HepG2 (cell line): ENCODE measurements at regions not wholly inside any gene's neighbourhood (a gene's known extent, or its start where the extent isn't known, plus 50 kb on each side); places are given as distances from the start of the nearest gene placed in this dataset.
A peak's percentile ranks its signal among the peaks of the same experiment; 100 is the strongest.

Source experiments
- ATAC-seq: fragments of 200-7000 bp; cut with Tn5 transposase; 3 replicates; pipeline ENCODE4 v1.9.1; 2020; ENCODE audit warnings: mild to moderate bottlenecking, moderate library complexity
- BruUV-seq: library from RNA; stranded (reverse); fragments of 400-500 nt; replicated peaks from 2 replicates; lab custom pipeline; 2021; lab: Mats Ljungman, UMichigan
- CTCF ChIA-PET: fragments of 300-600 bp; formaldehyde crosslinking; extraction: SDS; loops from one replicate; lab custom pipeline; 2021; ENCODE audit warnings: low total read pairs, inconsistent platforms, low intra/inter-chr PET ratio; lab: Yijun Ruan, JAX
- POLR2A ChIA-PET: fragments of 350-600 bp; sonication (Branson Sonifier 250); formaldehyde crosslinking; loops from one replicate; lab custom pipeline; 2020; ENCODE audit warnings: antibody characterized with exemption, inconsistent platforms; lab: Yijun Ruan, JAX
- DNase-seq: peaks from one replicate; pipeline ENCODE4 v3.0.0-alpha.2; 2015; ENCODE audit warnings: low spot score
- FAIRE-seq: peaks from 3 replicates; lab custom pipeline; 2011; peaks lifted over from hg19 to GRCh38; lab: Jason Lieb, UNC
- H2AFZ ChIP-seq: one replicate; pipeline ENCODE4 v1.6.1; 2011; ENCODE audit warnings: low read length, inconsistent platforms
- H3K27ac ChIP-seq: fragments of 300-600 bp; 3 replicates; pipeline ENCODE4 v1.8.0; 2011; ENCODE audit warnings: mixed run types, mild to moderate bottlenecking, mixed read lengths, low read length, inconsistent platforms; ENCODE audit not compliant: insufficient read depth; ENCODE audit errors: extremely low read length
- H3K27me3 ChIP-seq, 2 experiments: fragments of 200-600 bp in 1 of 2; 2 replicates in 1 of 2; 3 replicates in 1 of 2; pipeline versions ENCODE4 v1.6.0 to v1.8.0; 2011; ENCODE audit warnings: low read length in 2 of 2, mild to moderate bottlenecking in 2 of 2, moderate library complexity in 2 of 2, inconsistent platforms in 1 of 2; ENCODE audit not compliant: insufficient read depth in 2 of 2, control insufficient read depth in 1 of 2
- H3K36me3 ChIP-seq, 2 experiments: fragments of 200-600 bp in 1 of 2; replicated peaks in 1 of 2; 2 replicates in 1 of 2; 3 replicates in 1 of 2; pipeline versions ENCODE4 v1.5.1 to v1.8.0; 2011; ENCODE audit warnings: low read length in 2 of 2, inconsistent platforms in 1 of 2; ENCODE audit not compliant: insufficient read depth in 2 of 2, control insufficient read depth in 1 of 2
- H3K4me1 ChIP-seq: 2 replicates; pipeline ENCODE4 v1.5.1; 2012; ENCODE audit warnings: low read length, inconsistent platforms; ENCODE audit not compliant: insufficient read depth
- H3K4me2 ChIP-seq: 2 replicates; pipeline ENCODE4 v1.6.0; 2011; ENCODE audit warnings: low read depth, low read length, inconsistent platforms
- H3K4me3 ChIP-seq, 3 experiments: fragments of 200-600 bp in 1 of 3; sonication (generic), shearing (Covaris generic) in 1 of 3; replicated peaks in 1 of 3; 2 replicates each; pipeline ENCODE4 v1.5.1; 2011 to 2016; ENCODE audit warnings: low read length in 3 of 3, inconsistent platforms in 2 of 3, low read depth in 2 of 3, mild to moderate bottlenecking in 2 of 3, control low read depth in 1 of 3, mixed read lengths in 1 of 3; ENCODE audit not compliant: insufficient read depth in 1 of 3
- H3K79me2 ChIP-seq: one replicate; pipeline ENCODE4 v1.6.1; 2011; ENCODE audit warnings: low read length, inconsistent platforms; ENCODE audit not compliant: insufficient read depth
- H3K9ac ChIP-seq: 2 replicates; pipeline ENCODE4 v1.6.0; 2011; ENCODE audit warnings: mild to moderate bottlenecking, low read depth, low read length, inconsistent platforms; ENCODE audit not compliant: insufficient read depth
- H3K9me3 ChIP-seq: 2 replicates; pipeline ENCODE4 v1.5.1; 2012; ENCODE audit warnings: mild to moderate bottlenecking, low read length
- H4K20me1 ChIP-seq: 2 replicates; pipeline ENCODE4 v1.6.0; 2011; ENCODE audit warnings: inconsistent platforms, mild to moderate bottlenecking, low read length, moderate library complexity; ENCODE audit not compliant: insufficient read depth
- AHR ChIP-seq: IDR thresholded peaks from 2 replicates; pipeline ENCODE4 v1.6.1; 2018; ENCODE audit warnings: missing genetic modification reagents, missing compliant biosample characterization
- ARID3A ChIP-seq: IDR thresholded peaks from 2 replicates; pipeline ENCODE4 v1.6.1; 2012; ENCODE audit warnings: low read depth, low read length, improper control_type of control experiment
- GABPA ChIP-seq, 2 experiments: IDR thresholded peaks; 2 replicates each; pipeline ENCODE4 v1.6.1; 2011 to 2016; ENCODE audit warnings: low read depth in 2 of 2, low read length in 1 of 2, missing biosample characterization in 1 of 2, missing genetic modification characterization in 1 of 2
- GATAD1 ChIP-seq: IDR thresholded peaks from 2 replicates; pipeline ENCODE4 v1.6.1; 2016; ENCODE audit warnings: missing genetic modification reagents, missing compliant biosample characterization
- HNF1B ChIP-seq: sonication (generic); formaldehyde crosslinking; IDR thresholded peaks from 2 replicates; pipeline ENCODE4 v1.5.1; 2020; ENCODE audit warnings: mild to moderate bottlenecking, moderate library complexity, missing genetic modification reagents
- HOXD1 ChIP-seq: sonication (generic); formaldehyde crosslinking; IDR thresholded peaks from 2 replicates; pipeline ENCODE4 v1.5.0; 2020; ENCODE audit warnings: missing genetic modification reagents
- MNT ChIP-seq: fragments of 450-650 bp; IDR thresholded peaks from 2 replicates; pipeline ENCODE4 v1.6.1; 2016
- RELA ChIP-seq: sonication (generic); formaldehyde crosslinking; IDR thresholded peaks from 2 replicates; pipeline ENCODE4 v1.4.0; 2020; ENCODE audit warnings: missing genetic modification reagents
- RFX5 ChIP-seq: IDR thresholded peaks from 2 replicates; pipeline ENCODE4 v1.6.1; 2011; ENCODE audit warnings: low read depth, low read length, improper control_type of control experiment
- TRAFD1 ChIP-seq: sonication (generic); formaldehyde crosslinking; IDR thresholded peaks from 2 replicates; pipeline ENCODE4 v1.5.1; 2020; ENCODE audit warnings: missing genetic modification reagents, mild to moderate bottlenecking, borderline replicate concordance
- ZBTB43 ChIP-seq: sonication (generic); formaldehyde crosslinking; conservative IDR thresholded peaks from 2 replicates; pipeline ENCODE4 v1.4.0; 2020; ENCODE audit warnings: missing genetic modification reagents
- ZNF281 ChIP-seq: sonication (generic); formaldehyde crosslinking; IDR thresholded peaks from 2 replicates; pipeline ENCODE4 v1.4.0; 2020; ENCODE audit warnings: missing genetic modification reagents, borderline replicate concordance
- ZNF282 ChIP-seq: fragments of 450-650 bp; IDR thresholded peaks from 2 replicates; pipeline ENCODE4 v1.6.1; 2018; ENCODE audit not compliant: partially characterized antibody
- WGBS: methylation state at CpG from one replicate; pipeline ENCODE4 v1.1.6; 2017; ENCODE audit warnings: low lambda C conversion rate; 5-methylcytosine and 5-hydroxymethylcytosine counted together
- in situ Hi-C: cut with HindIII; loops from 2 replicates; pipeline ENCODE4 v1.10.0; 2017; ENCODE audit warnings: low pct_unique_long_range_greater_than_20kb; ENCODE audit not compliant: extremely low pct_ligation_motif_present
- intact Hi-C: fragments of 100-400 bp; cut with micrococcal nuclease; formaldehyde crosslinking; loops from one replicate; pipeline ENCODE4 v1.10.0; 2022; ENCODE audit not compliant: unreplicated experiment

- TF ChIP-seq ZNF282 = no peak
- no peak for TF ChIP-seq MNT
- no peak for TF ChIP-seq HOXD1
- no peak for TF ChIP-seq RELA (CRISPR knock-in tag)
- TF ChIP-seq HNF1B (CRISPR knock-in tag) = no peak
- no peak for TF ChIP-seq GATAD1
These were observed 262.9 kb downstream of the HNMT start (continued) for GRCh38 chr2:138227195-138227594.

GRCh38 chr2:138228101-138228500, 263.8 kb downstream of the HNMT start:
- Histone ChIP-seq H3K27ac (no peak overlapping the region), H3K79me2 (no peaks in the 10 kb centered on the region), H3K36me3 (no peaks in the 10 kb centered on the region), H3K9me3 (no peaks in the 10 kb centered on the region), H4K20me1 (no peaks in the 10 kb centered on the region), H3K4me3 (no peak overlapping the region), H3K27me3 (no peaks in the 10 kb centered on the region; a peak in 1 of 5 replicates), H2AFZ (no peak overlapping the region), H3K4me2 (no peak overlapping the region; the same call in 1 of the 2 replicates), H3K4me1 (peaks cover 9% of the 10 kb centered on the region), H3K9ac (no peak overlapping the region)
- POLR2A ChIA-PET = no interaction called here
- DNase-seq (peak; percentile 21), FAIRE-seq (no peak), ATAC-seq (no peak)
- WGBS = 41% methylated on average over 2 of the region's 2 CpGs
- intact Hi-C loops (no loop called here), in situ Hi-C loops (no loop called here)
- no TSS peak for BruUV-seq
- CTCF ChIA-PET = no interaction called here
- TF ChIP-seq ZBTB43 = no peak
- TF ChIP-seq RFX5 = no peak
- TF ChIP-seq ZNF281 = 0 out of 2 replicates have a peak, but pooled peaks have one; percentile 23
- TF ChIP-seq GABPA (IDR thresholded peaks at IDR 0.05; ENCODE audit: low read depth, low read length) = no peak
- TF ChIP-seq GABPA (CRISPR knock-in tag; IDR thresholded peaks at IDR 0.05; ENCODE audit: low read depth) = 0 out of 2 replicates have a peak, but pooled peaks have one; percentile 16
- TF ChIP-seq ARID3A = no peak
- TF ChIP-seq TRAFD1 (CRISPR knock-in tag) = no peak
- no peak for TF ChIP-seq AHR (CRISPR knock-in tag)
